ENCODE measurements at regions not wholly inside any gene's neighbourhood (a gene's known extent, or its start where the extent isn't known, plus 50 kb on each side); places are given as distances from the start of the nearest gene placed in this dataset.

DNA sequence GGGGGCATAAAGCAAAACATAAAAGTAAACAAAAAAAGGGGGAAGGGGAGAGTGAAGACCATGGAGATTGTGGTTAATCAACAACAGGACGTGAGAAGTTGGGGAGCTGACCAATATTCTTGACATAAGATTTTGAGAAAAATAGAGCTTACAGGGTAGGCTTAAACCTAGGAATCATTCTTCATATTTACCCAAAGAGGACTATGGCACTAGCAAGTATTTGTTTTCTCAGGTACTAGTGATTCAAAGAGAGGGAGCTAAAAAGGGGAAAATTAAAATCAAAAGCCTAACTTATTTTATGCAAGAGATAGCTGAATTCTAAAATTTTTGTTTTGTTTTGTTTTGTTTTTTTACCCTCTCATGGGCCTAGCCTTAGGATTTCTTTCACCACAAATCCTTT is 427.5 kb downstream of the PIK3R1 start:
- TF ChIP-seq POLR2A (IDR thresholded peaks at IDR 0.05) (no peak), POLR2AphosphoS5 (IDR thresholded peaks at IDR 0.05) (no peak)
- TF ChIP-seq, protein P1, sequence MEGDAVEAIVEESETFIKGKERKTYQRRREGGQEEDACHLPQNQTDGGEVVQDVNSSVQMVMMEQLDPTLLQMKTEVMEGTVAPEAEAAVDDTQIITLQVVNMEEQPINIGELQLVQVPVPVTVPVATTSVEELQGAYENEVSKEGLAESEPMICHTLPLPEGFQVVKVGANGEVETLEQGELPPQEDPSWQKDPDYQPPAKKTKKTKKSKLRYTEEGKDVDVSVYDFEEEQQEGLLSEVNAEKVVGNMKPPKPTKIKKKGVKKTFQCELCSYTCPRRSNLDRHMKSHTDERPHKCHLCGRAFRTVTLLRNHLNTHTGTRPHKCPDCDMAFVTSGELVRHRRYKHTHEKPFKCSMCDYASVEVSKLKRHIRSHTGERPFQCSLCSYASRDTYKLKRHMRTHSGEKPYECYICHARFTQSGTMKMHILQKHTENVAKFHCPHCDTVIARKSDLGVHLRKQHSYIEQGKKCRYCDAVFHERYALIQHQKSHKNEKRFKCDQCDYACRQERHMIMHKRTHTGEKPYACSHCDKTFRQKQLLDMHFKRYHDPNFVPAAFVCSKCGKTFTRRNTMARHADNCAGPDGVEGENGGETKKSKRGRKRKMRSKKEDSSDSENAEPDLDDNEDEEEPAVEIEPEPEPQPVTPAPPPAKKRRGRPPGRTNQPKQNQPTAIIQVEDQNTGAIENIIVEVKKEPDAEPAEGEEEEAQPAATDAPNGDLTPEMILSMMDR (IDR thresholded peaks at IDR 0.05), result no peak

Data from upper lobe of left lung (tissue), 4 donors.